ENCODE measurements at regions not wholly inside any gene's neighbourhood (a gene's known extent, or its start where the extent isn't known, plus 50 kb on each side); places are given as distances from the start of the nearest gene placed in this dataset.

- no peak for TF ChIP-seq CTCF (IDR thresholded peaks at IDR 0.05)
- TF ChIP-seq EP300 (IDR thresholded peaks at IDR 0.05): no peak
- no peak for TF ChIP-seq POLR2A (IDR thresholded peaks at IDR 0.05)
These were observed 1408.0 kb downstream of the PCDH18 start for GRCh38 chr4:136124251-136124745.
